ENCODE measurements at regions not wholly inside any gene's neighbourhood (a gene's known extent, or its start where the extent isn't known, plus 50 kb on each side); places are given as distances from the start of the nearest gene placed in this dataset.

DNA sequence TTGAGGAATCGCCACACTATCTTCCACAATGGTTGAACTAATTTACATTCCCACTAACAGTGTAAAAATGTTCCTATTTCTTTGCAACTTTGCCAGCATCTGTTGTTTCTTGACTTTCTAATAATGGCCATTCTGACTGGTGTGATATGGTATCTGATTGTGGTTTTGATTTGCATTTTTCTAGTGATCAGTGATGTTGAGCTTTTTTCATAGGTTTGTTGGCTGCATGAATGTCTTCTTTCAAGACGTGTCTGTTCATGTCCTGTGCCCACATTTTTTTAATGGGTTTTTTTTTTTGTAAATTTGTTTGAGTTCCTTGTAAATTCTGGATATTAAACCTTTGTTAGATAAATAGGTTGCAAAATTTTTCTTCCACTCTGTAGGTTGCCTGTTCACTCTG is 615.9 kb downstream of the SEMA5A start:
- Mint-ChIP-seq H3K4me1 (no peaks in the 10 kb centered on the region), H3K4me3 (no peak overlapping the region), H3K27me3 (ENCODE audit: low read depth in 3 of 3) (peaks cover 0 to 2% (median 0%) of the 10 kb centered on the region in 3 donors), H3K9me3 (peaks cover 9 to 45% (median 19%) of the 10 kb centered on the region in 6 donors), H3K27ac (no peak overlapping the region), H3K36me3 (peaks cover 0 to 3% (median 0%) of the 10 kb centered on the region in 3 donors)
- DNase-seq = no peak

DNA sequence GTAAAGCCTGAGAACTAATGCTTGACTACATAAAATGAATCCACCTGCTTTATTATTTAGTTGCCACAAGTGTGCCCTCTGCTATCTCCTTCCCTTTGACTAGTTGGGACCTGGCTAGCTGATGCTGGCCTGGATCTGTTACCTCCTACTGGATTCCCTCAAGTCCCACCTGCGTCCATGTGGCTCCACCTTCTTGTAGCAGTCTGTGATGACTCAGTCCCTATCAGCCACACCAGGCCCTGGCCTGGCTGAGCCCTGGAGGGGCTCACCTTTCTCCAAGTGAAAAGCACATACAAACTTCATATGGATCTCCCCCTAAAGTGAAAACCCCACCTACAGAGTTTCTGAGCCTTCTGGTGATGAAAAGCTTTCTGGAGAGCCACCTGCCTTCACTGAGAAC is 611.4 kb downstream of the SEMA5A start:
- no peak for DNase-seq
- peaks cover 19 to 53% (median 22%) of the 10 kb centered on the region in 6 donors for H3K9me3 Mint-ChIP-seq

DNA sequence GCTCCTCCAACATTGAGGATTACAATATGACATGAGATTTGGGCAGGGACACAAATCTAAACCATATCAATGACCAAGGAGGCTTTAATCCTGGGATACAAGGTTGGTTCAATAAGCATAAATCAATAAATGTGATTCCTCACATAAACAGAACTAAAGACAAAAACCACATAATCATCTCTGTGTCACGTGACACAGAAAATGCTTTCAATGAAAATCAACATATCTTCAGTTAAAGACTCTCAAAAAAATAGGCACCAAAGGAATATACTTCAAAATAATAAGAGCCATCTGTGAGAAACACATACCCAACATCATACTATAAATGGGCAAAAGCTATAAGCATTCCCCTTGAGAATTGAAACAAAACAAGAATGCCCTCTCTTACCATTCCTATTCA is 604.9 kb downstream of the SEMA5A start:
- no peak for DNase-seq
- Mint-ChIP-seq H3K9me3 (peaks cover 10 to 58% (median 34%) of the 10 kb centered on the region in 6 donors), H3K27ac (no peak overlapping the region), H3K27me3 (ENCODE audit: low read depth in 3 of 3) (no peaks in the 10 kb centered on the region), H3K36me3 (peaks cover 0 to 5% (median 0%) of the 10 kb centered on the region in 3 donors), H3K4me3 (no peak overlapping the region), H3K4me1 (no peaks in the 10 kb centered on the region)

More for the DNA sequence above, 611.4 kb downstream of the SEMA5A start:
- no peaks in the 10 kb centered on the region for H3K27me3 Mint-ChIP-seq (ENCODE audit: low read depth in 3 of 3)
- H3K4me1 Mint-ChIP-seq = no peaks in the 10 kb centered on the region
- H3K27ac Mint-ChIP-seq = no peak overlapping the region
- H3K4me3 Mint-ChIP-seq = no peak overlapping the region
- peaks cover 0 to 4% (median 0%) of the 10 kb centered on the region in 3 donors for H3K36me3 Mint-ChIP-seq

DNA sequence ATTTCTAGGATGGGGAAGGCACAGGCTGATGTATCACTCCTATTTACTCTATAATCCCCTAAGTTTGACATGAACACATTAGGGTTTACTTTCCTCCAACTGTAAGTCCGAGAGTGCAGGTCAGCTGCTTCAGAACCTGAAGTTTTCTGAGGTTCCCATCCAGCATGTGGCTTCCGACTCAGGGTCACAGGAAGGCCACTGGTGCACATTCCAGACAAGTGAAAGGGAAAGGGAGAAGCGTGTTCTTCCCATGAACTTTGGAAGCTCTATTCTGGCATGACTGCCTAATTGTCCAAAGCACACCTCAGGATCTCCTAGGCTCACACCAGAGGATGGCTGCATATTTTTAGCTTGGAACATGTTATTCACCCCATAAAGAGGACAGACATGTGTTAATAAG is 602.6 kb downstream of the SEMA5A start:
- H3K36me3 Mint-ChIP-seq = peaks cover 0 to 5% (median 0%) of the 10 kb centered on the region in 3 donors
- H3K9me3 Mint-ChIP-seq = peaks cover 10 to 65% (median 32%) of the 10 kb centered on the region in 6 donors
- DNase-seq = no peak
- H3K4me1 Mint-ChIP-seq = no peaks in the 10 kb centered on the region
- H3K27ac Mint-ChIP-seq = no peak overlapping the region
- H3K27me3 Mint-ChIP-seq (ENCODE audit: low read depth in 3 of 3) = no peaks in the 10 kb centered on the region
- no peak overlapping the region for H3K4me3 Mint-ChIP-seq

DNA sequence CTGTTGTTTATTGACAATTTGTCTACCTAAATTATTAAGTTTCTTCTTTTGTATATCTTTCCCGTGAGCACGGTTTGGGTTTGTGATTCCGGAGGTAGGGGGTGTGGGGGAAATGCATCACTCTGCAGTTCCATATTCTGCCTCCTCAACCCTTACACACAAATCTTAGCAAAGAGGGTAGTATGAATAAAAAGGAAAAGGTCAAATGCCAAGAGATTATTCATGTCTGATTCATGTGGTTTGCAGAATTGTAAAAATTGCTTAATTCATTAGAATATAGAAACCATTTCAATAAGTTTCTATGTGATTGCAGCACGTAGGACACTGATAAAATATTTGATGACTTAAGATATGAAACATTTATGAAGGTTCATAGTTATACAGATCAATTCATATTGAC is 601.9 kb downstream of the SEMA5A start:
- Mint-ChIP-seq H3K4me1 (no peaks in the 10 kb centered on the region), H3K27ac (no peak overlapping the region), H3K36me3 (peaks cover 0 to 5% (median 0%) of the 10 kb centered on the region in 3 donors), H3K9me3 (peaks cover 7 to 70% (median 30%) of the 10 kb centered on the region in 6 donors), H3K4me3 (no peak overlapping the region), H3K27me3 (ENCODE audit: low read depth in 3 of 3) (no peaks in the 10 kb centered on the region)
- DNase-seq = no peak

DNA sequence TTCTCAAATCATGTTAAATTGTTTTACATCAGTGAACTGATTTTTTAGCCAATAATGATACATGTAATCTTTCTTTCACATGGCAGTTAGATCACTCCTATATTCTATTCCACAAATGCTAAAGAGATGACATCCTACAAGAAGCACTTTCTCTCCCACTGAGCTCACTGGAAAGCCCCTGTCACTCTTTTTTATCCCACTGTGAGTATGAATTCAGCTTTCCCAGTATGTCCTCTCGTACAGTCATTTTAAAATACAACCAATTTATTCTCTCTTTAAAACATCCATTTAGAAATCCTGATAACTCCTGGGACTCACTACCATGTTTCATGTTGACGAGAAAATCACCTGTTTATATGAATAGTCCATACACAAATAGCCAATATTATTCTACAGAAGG is 599.9 kb downstream of the SEMA5A start:
- Mint-ChIP-seq H3K27ac (no peak overlapping the region), H3K27me3 (ENCODE audit: low read depth in 3 of 3) (no peaks in the 10 kb centered on the region), H3K9me3 (peaks cover 8 to 65% (median 22%) of the 10 kb centered on the region in 6 donors), H3K36me3 (peaks cover 0 to 4% (median 0%) of the 10 kb centered on the region in 3 donors), H3K4me1 (no peaks in the 10 kb centered on the region), H3K4me3 (no peak overlapping the region)
- no peak for DNase-seq

DNA sequence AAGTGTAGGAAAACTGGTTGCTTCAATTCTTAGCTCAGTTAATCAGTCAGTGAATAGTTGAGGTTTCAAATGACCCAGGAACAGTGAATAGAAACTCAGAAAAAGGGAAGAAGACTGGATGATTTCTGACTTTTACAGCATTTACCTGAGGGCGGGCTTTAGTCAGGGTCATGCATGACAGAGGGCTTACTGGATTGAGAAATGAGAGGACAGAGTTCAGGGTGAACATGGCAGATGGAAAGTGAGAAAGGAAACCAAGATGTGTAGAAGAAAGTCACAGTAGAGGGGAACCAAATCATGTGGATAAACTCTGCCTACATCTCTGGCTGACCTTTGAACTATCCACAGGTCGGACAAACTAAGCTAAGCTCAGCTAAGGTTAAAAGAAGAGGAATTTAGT is 596.0 kb downstream of the SEMA5A start:
- peaks cover 7 to 59% (median 20%) of the 10 kb centered on the region in 6 donors for H3K9me3 Mint-ChIP-seq
- H3K27me3 Mint-ChIP-seq (ENCODE audit: low read depth in 3 of 3) = no peaks in the 10 kb centered on the region
- H3K4me1 Mint-ChIP-seq = no peaks in the 10 kb centered on the region
- no peak overlapping the region for H3K4me3 Mint-ChIP-seq
- peaks cover 0 to 4% (median 0%) of the 10 kb centered on the region in 3 donors for H3K36me3 Mint-ChIP-seq
- no peak overlapping the region for H3K27ac Mint-ChIP-seq
- DNase-seq = no peak

DNA sequence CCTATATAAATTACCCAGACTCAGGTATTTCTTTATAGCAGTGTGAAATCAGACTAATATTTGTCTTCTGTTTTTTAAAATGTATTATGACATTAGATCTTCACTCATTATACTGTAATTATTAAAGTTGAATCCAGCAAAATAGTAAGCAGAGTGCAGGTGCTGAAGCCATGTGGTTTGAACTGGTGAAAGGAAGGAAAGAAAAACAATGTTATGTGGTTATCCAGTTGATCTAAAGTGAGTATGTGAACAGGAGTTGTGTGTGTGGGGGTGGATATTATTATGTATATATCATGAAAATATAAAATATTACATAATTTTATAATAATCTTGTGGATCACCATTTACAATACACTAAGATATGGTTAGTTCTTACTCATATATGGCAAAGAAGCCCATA is 593.7 kb downstream of the SEMA5A start:
- no peak overlapping the region for H3K4me3 Mint-ChIP-seq
- H3K4me1 Mint-ChIP-seq = no peaks in the 10 kb centered on the region
- H3K9me3 Mint-ChIP-seq = peaks cover 7 to 37% (median 9%) of the 10 kb centered on the region in 6 donors
- peaks cover 0 to 4% (median 0%) of the 10 kb centered on the region in 3 donors for H3K36me3 Mint-ChIP-seq
- H3K27me3 Mint-ChIP-seq (ENCODE audit: low read depth in 3 of 3) = no peaks in the 10 kb centered on the region
- H3K27ac Mint-ChIP-seq = no peak overlapping the region
- no peak for DNase-seq

DNA sequence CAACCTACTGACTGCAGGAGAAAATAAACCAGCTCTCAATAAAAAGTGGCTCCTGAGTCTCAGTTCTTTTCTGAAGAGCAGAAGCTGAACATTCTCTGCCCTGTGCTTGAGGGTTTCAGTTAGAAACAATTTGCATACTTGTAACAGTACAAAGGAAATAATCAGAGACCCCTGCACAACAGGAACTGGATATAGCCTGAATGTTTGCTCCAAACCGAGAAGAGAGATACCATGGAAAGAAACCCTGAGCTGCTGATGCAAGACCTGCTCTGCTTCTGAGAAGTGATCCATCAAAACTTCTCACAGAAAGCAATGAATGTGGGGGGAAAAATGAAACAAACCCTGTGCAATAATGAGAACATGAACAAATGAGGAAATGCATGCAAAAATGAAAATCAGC is 592.9 kb downstream of the SEMA5A start:
- no peak overlapping the region for H3K4me3 Mint-ChIP-seq
- peaks cover 0 to 4% (median 0%) of the 10 kb centered on the region in 3 donors for H3K36me3 Mint-ChIP-seq
- H3K27me3 Mint-ChIP-seq (ENCODE audit: low read depth in 3 of 3) = no peaks in the 10 kb centered on the region
- peaks cover 5 to 30% (median 10%) of the 10 kb centered on the region in 6 donors for H3K9me3 Mint-ChIP-seq
- DNase-seq = no peak
- no peaks in the 10 kb centered on the region for H3K4me1 Mint-ChIP-seq
- no peak overlapping the region for H3K27ac Mint-ChIP-seq

DNA sequence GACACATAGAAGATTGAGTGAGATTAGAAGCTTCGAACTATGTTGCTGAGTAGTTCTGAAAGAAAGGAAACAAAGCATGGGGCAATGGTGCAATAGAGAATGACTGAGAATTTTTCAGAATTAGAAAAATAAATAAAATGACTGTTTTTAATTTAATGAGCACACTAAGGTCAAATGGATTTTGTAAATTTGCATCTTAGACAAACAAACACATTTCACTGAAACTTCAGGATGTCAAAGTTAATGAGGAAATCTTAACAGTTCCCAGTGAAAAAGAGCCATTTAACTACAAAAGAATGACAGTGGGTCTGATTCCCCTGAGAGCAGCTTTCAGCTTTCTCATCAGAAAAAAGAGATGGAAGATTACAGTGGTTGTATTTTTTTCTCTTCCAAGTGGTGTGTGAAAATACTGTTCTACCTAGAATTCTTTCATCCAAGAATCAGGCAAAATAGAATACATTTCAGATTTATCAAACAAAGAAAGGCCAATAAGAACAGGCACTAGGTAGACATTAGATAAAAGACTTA is 591.9 kb downstream of the SEMA5A start:
- H3K4me3 Mint-ChIP-seq = no peak overlapping the region
- no peaks in the 10 kb centered on the region for H3K4me1 Mint-ChIP-seq
- no peaks in the 10 kb centered on the region for H3K27me3 Mint-ChIP-seq (ENCODE audit: low read depth in 3 of 3)
- DNase-seq = no peak
- no peak overlapping the region for H3K27ac Mint-ChIP-seq
- peaks cover 0 to 4% (median 0%) of the 10 kb centered on the region in 3 donors for H3K36me3 Mint-ChIP-seq
- peaks cover 8 to 25% (median 14%) of the 10 kb centered on the region in 6 donors for H3K9me3 Mint-ChIP-seq

DNA sequence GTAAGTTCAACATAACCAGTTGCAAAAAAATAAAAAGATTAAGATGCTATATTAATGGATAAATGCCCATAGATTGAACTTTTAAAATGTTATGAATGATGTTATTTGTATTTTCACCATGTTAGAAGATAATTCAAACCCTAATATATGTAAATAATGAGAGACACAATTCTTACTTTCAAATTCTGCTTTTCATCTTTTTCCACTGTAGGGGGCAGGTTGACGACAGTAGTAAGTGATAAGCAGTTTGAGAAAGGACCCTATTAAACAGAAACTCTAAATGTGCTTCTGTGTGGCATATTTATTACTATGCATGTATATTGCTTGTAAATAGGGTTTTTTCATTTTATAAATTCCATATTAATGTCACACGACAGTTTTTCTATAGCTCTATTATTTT is 591.1 kb downstream of the SEMA5A start:
- no peak overlapping the region for H3K4me3 Mint-ChIP-seq
- no peaks in the 10 kb centered on the region for H3K4me1 Mint-ChIP-seq
- H3K36me3 Mint-ChIP-seq = peaks cover 0 to 4% (median 0%) of the 10 kb centered on the region in 3 donors
- no peaks in the 10 kb centered on the region for H3K27me3 Mint-ChIP-seq (ENCODE audit: low read depth in 3 of 3)
- no peak overlapping the region for H3K27ac Mint-ChIP-seq
- DNase-seq = no peak
- peaks cover 6 to 20% (median 11%) of the 10 kb centered on the region in 6 donors for H3K9me3 Mint-ChIP-seq

DNA sequence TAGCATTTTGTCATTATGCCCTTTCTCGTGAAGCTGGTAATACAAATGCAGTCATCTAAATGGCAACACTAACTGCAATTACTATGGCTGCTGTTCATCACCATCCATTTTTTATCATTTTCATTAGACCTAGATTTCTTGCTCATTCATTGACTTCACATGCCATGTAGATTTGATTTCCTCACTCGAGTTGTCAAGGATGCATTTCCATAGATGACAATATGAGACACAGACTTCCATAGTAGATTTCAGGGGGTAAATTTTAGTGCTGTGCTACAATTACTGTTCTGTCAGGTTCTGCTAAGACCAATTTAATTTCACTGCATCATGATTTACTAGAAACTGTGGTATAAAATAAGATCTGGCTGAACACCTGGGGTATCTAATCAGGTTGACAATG is 589.2 kb downstream of the SEMA5A start:
- Mint-ChIP-seq H3K9me3 (peaks cover 6 to 24% (median 15%) of the 10 kb centered on the region in 6 donors), H3K4me3 (no peak overlapping the region), H3K27ac (no peak overlapping the region), H3K4me1 (no peaks in the 10 kb centered on the region), H3K27me3 (ENCODE audit: low read depth in 3 of 3) (no peaks in the 10 kb centered on the region), H3K36me3 (no peaks in the 10 kb centered on the region)
- no peak for DNase-seq

DNA sequence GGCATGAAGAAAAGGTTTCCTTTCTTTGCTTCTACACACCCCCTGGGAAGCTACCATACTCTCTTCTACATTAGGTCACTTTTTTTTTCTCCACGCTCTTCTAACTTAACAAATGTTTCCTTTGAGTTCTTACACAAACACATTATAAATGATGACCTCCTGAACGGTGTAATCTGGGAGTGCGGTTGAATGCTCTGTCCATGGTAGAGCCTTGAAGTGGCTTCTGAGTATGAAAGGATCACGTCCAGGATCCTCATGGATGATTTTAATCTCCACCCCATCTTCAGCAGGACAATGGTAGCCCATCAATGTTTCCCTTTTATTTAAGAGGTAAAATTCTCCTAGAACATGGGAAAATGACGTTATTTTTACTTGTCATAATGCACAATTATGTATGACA is 587.3 kb downstream of the SEMA5A start:
- H3K27me3 Mint-ChIP-seq (ENCODE audit: low read depth in 3 of 3) = no peaks in the 10 kb centered on the region

DNA sequence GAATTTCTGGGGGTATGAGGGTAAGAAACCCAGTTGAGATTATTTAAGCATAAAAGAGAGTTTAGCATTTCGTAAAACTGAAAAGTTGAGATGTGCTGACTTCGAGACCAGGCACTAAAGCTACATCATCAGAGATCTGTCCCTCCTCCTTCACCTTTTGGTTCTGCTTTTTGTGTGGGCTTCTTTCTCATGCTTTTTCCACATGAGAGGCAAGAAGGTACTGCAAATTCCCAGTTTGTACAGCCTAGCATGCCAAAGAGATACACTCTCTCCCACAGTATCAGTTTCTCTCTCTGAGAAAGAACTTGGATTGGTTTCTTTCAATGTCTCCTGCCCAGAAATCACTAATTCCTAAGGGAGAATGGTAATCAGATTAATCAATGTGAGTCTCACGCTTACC is 584.7 kb downstream of the SEMA5A start:
- Mint-ChIP-seq H3K9me3 (peaks cover 9 to 29% (median 14%) of the 10 kb centered on the region in 6 donors), H3K36me3 (no peaks in the 10 kb centered on the region), H3K27me3 (ENCODE audit: low read depth in 3 of 3) (no peaks in the 10 kb centered on the region), H3K4me3 (no peak overlapping the region), H3K27ac (no peak overlapping the region), H3K4me1 (no peaks in the 10 kb centered on the region)
- DNase-seq = no peak

More for the DNA sequence above, 587.3 kb downstream of the SEMA5A start:
- H3K9me3 Mint-ChIP-seq = peaks cover 9 to 24% (median 15%) of the 10 kb centered on the region in 6 donors
- H3K4me1 Mint-ChIP-seq = no peaks in the 10 kb centered on the region
- no peaks in the 10 kb centered on the region for H3K36me3 Mint-ChIP-seq
- DNase-seq = no peak
- H3K27ac Mint-ChIP-seq = no peak overlapping the region
- no peak overlapping the region for H3K4me3 Mint-ChIP-seq

DNA sequence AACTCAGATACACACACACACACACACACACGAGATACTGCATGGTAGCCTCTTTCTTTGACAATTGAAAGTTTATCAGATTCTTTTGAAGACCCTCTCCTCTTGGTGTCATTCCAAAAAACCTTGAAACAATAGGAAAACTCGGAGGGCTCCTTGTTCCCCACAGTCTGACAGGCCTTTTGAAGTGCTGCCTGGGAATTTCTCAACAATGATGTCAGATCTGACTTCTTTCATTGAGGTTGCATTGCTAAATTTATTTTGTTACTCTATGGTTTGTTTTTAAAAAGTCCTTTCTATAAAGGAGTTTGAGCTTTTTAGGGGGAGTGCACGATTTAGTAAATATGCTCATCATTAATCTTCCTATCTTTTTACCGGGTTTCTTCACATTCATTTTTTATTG is 583.9 kb downstream of the SEMA5A start:
- Mint-ChIP-seq H3K36me3 (no peaks in the 10 kb centered on the region), H3K4me3 (no peak overlapping the region), H3K27ac (no peak overlapping the region), H3K27me3 (ENCODE audit: low read depth in 3 of 3) (no peaks in the 10 kb centered on the region), H3K4me1 (no peaks in the 10 kb centered on the region), H3K9me3 (peaks cover 9 to 33% (median 14%) of the 10 kb centered on the region in 6 donors)
- no peak for DNase-seq
